A549 (cell line): ENCODE measurements at regions not wholly inside any gene's neighbourhood (a gene's known extent, or its start where the extent isn't known, plus 50 kb on each side); places are given as distances from the start of the nearest gene placed in this dataset.

Experiments used
- CTCF ChIP-seq: fragments of >200 bp; sonication (Bioruptor Twin); formaldehyde crosslinking; IDR thresholded peaks from 3 replicates; pipeline ENCODE4 v1.5.1; 2016
- EP300 ChIP-seq, 2 experiments: fragments of >200 bp; sonication (Bioruptor Twin); formaldehyde crosslinking; IDR thresholded peaks; 2 replicates in 1 of 2; 3 replicates in 1 of 2; pipeline ENCODE4 v1.6.1; 2016 to 2017
- PBX3 ChIP-seq: IDR thresholded peaks from 2 replicates; pipeline ENCODE4 v1.6.1; 2012
- POLR2A ChIP-seq: IDR thresholded peaks from 2 replicates; pipeline ENCODE4 v1.6.1; 2012; ENCODE audit warnings: mild to moderate bottlenecking, low read length
- RAD21 ChIP-seq, 2 experiments: fragments of >200 bp in 1 of 2; sonication (Bioruptor Twin) in 1 of 2; formaldehyde crosslinking in 1 of 2; IDR thresholded peaks in 1 of 2; conservative IDR thresholded peaks in 1 of 2; 2 replicates in 1 of 2; 3 replicates in 1 of 2; pipeline ENCODE4 v1.6.1; 2012 to 2018; ENCODE audit warnings: inconsistent platforms in 1 of 2
- RCOR1 ChIP-seq: fragments of 150-350 bp; IDR thresholded peaks from 2 replicates; pipeline ENCODE4 v1.6.1; 2014; ENCODE audit warnings: antibody characterized with exemption, low read length, low read depth
- SREBF2 ChIP-seq: fragments of 450-650 bp; IDR thresholded peaks from 2 replicates; pipeline ENCODE4 v1.6.1; 2014; ENCODE audit warnings: mild to moderate bottlenecking, moderate library complexity

- TF ChIP-seq SREBF2 (no peak), POLR2A (no peak), CTCF (no peak), RCOR1 (no peak), RAD21 (conservative IDR thresholded peaks at IDR 0.05 in 1 of 2, IDR thresholded peaks at IDR 0.05 in 1 of 2) (no peak), EP300 (IDR thresholded peaks at IDR 0.05) (no peak), PBX3 (no peak)
Measured at GRCh38 chr9:34862836-34863235, 95.2 kb upstream of the PHF24 start.
